ENCODE measurements at regions not wholly inside any gene's neighbourhood (a gene's known extent, or its start where the extent isn't known, plus 50 kb on each side); places are given as distances from the start of the nearest gene placed in this dataset.

DNA sequence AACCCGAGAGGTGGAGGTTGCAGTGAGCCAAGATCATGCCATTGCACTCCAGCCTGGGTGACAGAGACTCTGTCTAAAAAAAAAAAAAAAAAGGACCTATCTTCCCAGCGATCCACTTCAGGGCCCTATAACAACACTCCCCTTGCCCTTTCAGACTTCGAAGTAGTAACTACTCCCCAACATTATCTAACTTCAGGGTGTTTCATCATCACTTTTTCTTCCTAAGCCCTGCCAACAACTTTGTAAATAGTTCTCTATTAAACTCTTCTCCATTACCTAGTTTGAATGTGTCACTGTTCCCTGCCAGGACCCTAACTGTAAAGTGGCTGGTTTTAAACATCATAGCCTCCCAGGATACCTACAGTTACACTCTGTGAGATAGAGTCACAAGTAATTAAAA lies 220.8 kb downstream of the BTG1 start:
- no peak for DNase-seq (ENCODE audit: low spot score)
- ChIA-PET CTCF (no interaction called here), POLR2A (ENCODE audit: low non-redundant PET) (no interaction called here)
- no peak for TF ChIP-seq CTCF (conservative IDR thresholded peaks at IDR 0.05; ENCODE audit: low read depth)
- no peak overlapping the region for H3K27ac ChIP-seq

- DNase-seq (ENCODE audit: low spot score), result no peak
- TF ChIP-seq CTCF (conservative IDR thresholded peaks at IDR 0.05; ENCODE audit: low read depth), result no peak
- ChIA-PET CTCF (no interaction called here), POLR2A (ENCODE audit: low non-redundant PET) (interaction anchor here (0.7 kb wide), 1 partner anchor 271 kb away, joined by 3 read pairs; no protein-coding TSS in a partner anchor)
- H3K27ac ChIP-seq, result no peak overlapping the region
Observed at GRCh38 chr12:91923864-91924263, 221.8 kb downstream of the BTG1 start.

DNA sequence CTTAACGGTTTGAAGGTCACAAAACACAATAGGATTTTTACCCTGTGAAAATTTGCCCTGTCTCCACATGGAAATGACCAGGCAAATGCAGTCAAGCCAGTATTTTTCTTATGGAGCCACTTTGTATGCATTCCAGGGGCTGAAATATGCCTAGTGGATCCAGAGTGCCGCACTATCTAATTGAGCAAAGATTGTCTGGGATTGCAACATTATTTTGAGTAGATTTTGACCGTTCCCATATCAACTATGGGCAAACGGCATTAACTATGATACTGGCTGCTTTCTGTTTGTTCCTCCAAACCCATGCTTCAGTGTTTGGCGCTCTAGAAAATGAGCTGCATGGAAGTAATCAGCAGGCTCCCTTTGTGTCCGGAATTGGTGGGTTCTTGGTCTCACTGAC lies 223.0 kb downstream of the BTG1 start:
- no peak overlapping the region for H3K27ac ChIP-seq
- no peak for TF ChIP-seq CTCF (conservative IDR thresholded peaks at IDR 0.05; ENCODE audit: low read depth)
- CTCF ChIA-PET, result no interaction called here
- POLR2A ChIA-PET (ENCODE audit: low non-redundant PET), result no interaction called here
- DNase-seq (ENCODE audit: low spot score), result no peak

GRCh38 chr12:91922139-91922538 lies 223.5 kb downstream of the BTG1 start:
- TF ChIP-seq CTCF (conservative IDR thresholded peaks at IDR 0.05; ENCODE audit: low read depth), result no peak
- no peak for DNase-seq (ENCODE audit: low spot score)
- ChIA-PET CTCF (no interaction called here), POLR2A (ENCODE audit: low non-redundant PET) (no interaction called here)
- H3K27ac ChIP-seq, result no peak overlapping the region

DNA sequence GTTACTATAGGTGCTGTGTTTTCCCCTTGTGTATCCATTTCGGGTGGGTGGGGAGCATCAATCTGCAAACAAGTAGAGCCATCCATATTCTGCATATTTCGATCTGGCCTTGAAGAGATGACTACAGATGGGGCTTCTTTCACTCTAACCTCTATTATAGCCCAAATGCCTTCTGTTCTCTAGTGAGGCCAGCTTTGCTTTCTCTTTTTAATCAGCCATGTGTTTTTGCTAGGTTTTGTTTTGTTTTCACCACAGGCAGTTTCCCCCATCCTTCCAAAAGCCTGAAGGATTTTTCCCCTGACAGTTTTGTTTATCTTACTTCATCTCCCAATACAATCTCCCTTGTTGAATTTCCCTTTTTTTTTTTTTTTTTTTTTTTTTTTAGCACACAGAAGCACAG lies 224.1 kb downstream of the BTG1 start:
- H3K27ac ChIP-seq, result no peak overlapping the region
- POLR2A ChIA-PET (ENCODE audit: low non-redundant PET), result no interaction called here
- CTCF ChIA-PET, result interaction anchor here (0.6 kb wide), 2 partner anchors 41 to 43 kb away, joined by 4 to 5 read pairs; no protein-coding TSS in a partner anchor
- no peak for TF ChIP-seq CTCF (conservative IDR thresholded peaks at IDR 0.05; ENCODE audit: low read depth)
- no peak for DNase-seq (ENCODE audit: low spot score)

- ChIA-PET CTCF (no interaction called here), POLR2A (ENCODE audit: low non-redundant PET) (no interaction called here)
- no peak overlapping the region for H3K27ac ChIP-seq
- no peak for DNase-seq (ENCODE audit: low spot score)
- no peak for TF ChIP-seq CTCF (conservative IDR thresholded peaks at IDR 0.05; ENCODE audit: low read depth)
Observed at GRCh38 chr12:91920741-91921140, 224.9 kb downstream of the BTG1 start.

GRCh38 chr12:91920276-91920675 lies 225.4 kb downstream of the BTG1 start:
- TF ChIP-seq CTCF (conservative IDR thresholded peaks at IDR 0.05; ENCODE audit: low read depth), result no peak
- POLR2A ChIA-PET (ENCODE audit: low non-redundant PET), result no interaction called here
- no peak overlapping the region for H3K27ac ChIP-seq
- DNase-seq (ENCODE audit: low spot score), result no peak
- CTCF ChIA-PET, result no interaction called here

Measured in RWPE1 (cell line).